ENCODE measurements at regions not wholly inside any gene's neighbourhood (a gene's known extent, or its start where the extent isn't known, plus 50 kb on each side); places are given as distances from the start of the nearest gene placed in this dataset.

DNA sequence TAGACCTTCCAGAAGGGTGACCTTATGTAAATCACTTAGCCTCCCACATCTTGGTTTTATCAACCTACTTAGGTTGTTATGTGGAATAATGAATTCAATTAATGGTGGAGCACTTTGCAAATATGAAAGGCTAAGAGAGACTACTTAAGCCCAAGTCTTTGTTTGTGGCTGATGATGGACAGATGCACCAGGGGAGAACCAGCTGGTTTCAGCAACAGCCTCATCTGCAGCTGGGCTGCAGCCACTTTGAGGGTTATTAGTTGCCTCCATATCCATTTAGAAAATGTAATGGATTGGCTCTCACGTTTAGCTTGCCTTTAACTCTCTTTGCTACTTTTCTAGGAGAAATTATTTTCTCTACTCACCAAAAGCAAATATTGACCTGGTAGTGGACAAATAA, 146.6 kb downstream of the ESM1 start:
- peaks cover 3% of the 10 kb centered on the region for H3K4me1 ChIP-seq
- H3K4me3 ChIP-seq (ENCODE audit: low read depth, low read length), result no peak overlapping the region
- H3K9me3 ChIP-seq (ENCODE audit: control insufficient read depth, low read length), result no peaks in the 10 kb centered on the region
- H3K9ac ChIP-seq, result no peak overlapping the region
- no peak for TF ChIP-seq CTCF (IDR thresholded peaks at IDR 0.05)
- H3K27ac ChIP-seq, result no peak overlapping the region
- H2AFZ ChIP-seq, result peak overlapping the region; percentile 17
- H3K27me3 ChIP-seq (ENCODE audit: control insufficient read depth, insufficient read depth, low read length), result no peaks in the 10 kb centered on the region
- no peaks in the 10 kb centered on the region for H3K36me3 ChIP-seq (ENCODE audit: control insufficient read depth, insufficient read depth, low read length)
- H3K4me2 ChIP-seq (ENCODE audit: low read length), result no peak overlapping the region
- no peaks in the 10 kb centered on the region for H3K79me2 ChIP-seq

DNA sequence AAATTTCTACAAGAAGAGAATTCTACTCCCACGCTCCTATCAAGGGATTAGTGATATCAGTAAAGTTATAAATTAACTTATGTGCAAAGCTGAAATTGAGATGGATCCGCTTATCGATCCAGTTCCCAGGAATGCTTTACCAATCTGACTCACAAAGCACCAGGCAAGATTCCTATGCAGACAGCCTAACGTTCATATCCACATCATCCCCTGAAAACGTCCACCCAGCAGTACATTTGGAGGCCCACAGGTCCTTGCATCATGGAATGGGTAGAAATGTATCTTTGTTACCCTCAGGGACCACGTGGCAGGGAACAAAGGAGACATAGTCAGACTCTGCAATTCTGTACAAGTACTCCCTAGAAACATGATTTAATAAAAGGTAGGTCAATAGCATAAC, 147.4 kb downstream of the ESM1 start:
- Histone ChIP-seq H3K4me1 (peaks cover 3% of the 10 kb centered on the region), H3K4me3 (ENCODE audit: low read depth, low read length) (no peak overlapping the region), H2AFZ (peak overlapping the region; percentile 17), H3K9me3 (ENCODE audit: control insufficient read depth, low read length) (no peaks in the 10 kb centered on the region), H3K27me3 (ENCODE audit: control insufficient read depth, insufficient read depth, low read length) (no peaks in the 10 kb centered on the region), H3K79me2 (no peaks in the 10 kb centered on the region), H3K9ac (no peak overlapping the region), H3K36me3 (ENCODE audit: control insufficient read depth, insufficient read depth, low read length) (no peaks in the 10 kb centered on the region), H3K4me2 (ENCODE audit: low read length) (no peak overlapping the region), H3K27ac (no peak overlapping the region)
- TF ChIP-seq CTCF (IDR thresholded peaks at IDR 0.05), result no peak

DNA sequence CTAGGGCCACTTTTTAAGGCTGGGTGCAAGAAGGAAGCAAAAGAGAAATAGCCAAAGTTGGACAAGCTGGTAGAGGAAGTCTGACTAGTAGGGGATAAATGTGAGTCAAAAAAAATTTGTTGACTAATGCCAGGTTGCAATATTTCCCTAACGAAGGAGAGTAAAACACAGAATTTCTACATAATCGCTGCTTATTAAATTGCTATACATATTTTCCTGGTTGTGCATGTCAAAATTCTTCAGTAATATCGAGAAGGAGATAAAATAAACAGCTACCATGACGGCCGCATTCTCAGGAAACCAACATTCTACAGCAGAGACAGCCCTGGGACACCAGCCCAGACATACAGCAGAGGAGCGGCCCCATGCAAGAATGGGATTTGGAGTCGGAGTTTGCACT, 148.3 kb downstream of the ESM1 start:
- H3K27me3 ChIP-seq (ENCODE audit: control insufficient read depth, insufficient read depth, low read length), result no peaks in the 10 kb centered on the region
- no peak overlapping the region for H2AFZ ChIP-seq
- no peak overlapping the region for H3K4me2 ChIP-seq (ENCODE audit: low read length)
- no peak overlapping the region for H3K4me3 ChIP-seq (ENCODE audit: low read depth, low read length)
- H3K36me3 ChIP-seq (ENCODE audit: control insufficient read depth, insufficient read depth, low read length), result no peaks in the 10 kb centered on the region
- H3K9ac ChIP-seq, result no peak overlapping the region
- no peak for TF ChIP-seq CTCF (IDR thresholded peaks at IDR 0.05)
- peaks cover 3% of the 10 kb centered on the region for H3K4me1 ChIP-seq
- H3K27ac ChIP-seq, result no peak overlapping the region
- no peaks in the 10 kb centered on the region for H3K79me2 ChIP-seq
- no peaks in the 10 kb centered on the region for H3K9me3 ChIP-seq (ENCODE audit: control insufficient read depth, low read length)

DNA sequence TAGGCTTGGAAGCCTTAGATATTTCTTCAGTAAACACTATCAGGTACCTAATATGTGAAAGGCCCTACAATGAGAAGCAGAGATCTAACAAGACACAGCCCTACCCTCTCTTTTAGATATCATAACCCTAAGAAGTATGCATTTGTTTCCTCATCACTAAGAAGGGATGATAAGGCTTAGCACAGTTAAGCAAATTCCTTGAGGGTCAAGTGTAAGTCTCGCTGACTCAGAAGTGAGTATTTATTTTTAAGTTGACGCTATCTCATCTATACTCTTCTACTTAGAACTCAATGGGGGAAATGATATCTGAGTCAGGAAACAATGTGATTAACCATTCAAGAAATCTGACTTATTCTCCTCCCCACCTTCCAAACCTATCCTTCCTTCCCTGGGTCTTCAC, 149.7 kb downstream of the ESM1 start:
- Histone ChIP-seq H3K27ac (no peak overlapping the region), H3K27me3 (ENCODE audit: control insufficient read depth, insufficient read depth, low read length) (no peaks in the 10 kb centered on the region)

More for the DNA sequence above, 149.7 kb downstream of the ESM1 start:
- TF ChIP-seq CTCF (IDR thresholded peaks at IDR 0.05), result no peak
- no peak overlapping the region for H3K9ac ChIP-seq
- peaks cover 3% of the 10 kb centered on the region for H3K4me1 ChIP-seq
- no peak overlapping the region for H3K4me3 ChIP-seq (ENCODE audit: low read depth, low read length)
- H3K36me3 ChIP-seq (ENCODE audit: control insufficient read depth, insufficient read depth, low read length), result no peaks in the 10 kb centered on the region
- H3K9me3 ChIP-seq (ENCODE audit: control insufficient read depth, low read length), result no peaks in the 10 kb centered on the region
- no peak overlapping the region for H3K4me2 ChIP-seq (ENCODE audit: low read length)
- peak overlapping the region; percentile 18 for H2AFZ ChIP-seq
- H3K79me2 ChIP-seq, result no peaks in the 10 kb centered on the region
